CD4-positive, alpha-beta T cell treated with Interferon gamma for 1 hour (primary cell): ENCODE measurements at regions not wholly inside any gene's neighbourhood (a gene's known extent, or its start where the extent isn't known, plus 50 kb on each side); places are given as distances from the start of the nearest gene placed in this dataset.
"Not testable (repeated sequence)": the region's sequence is repeated elsewhere in the genome, so short reads cannot be mapped to it uniquely, and the experiment has no call there.

Source experiments
- DNase-seq: peaks from one replicate; pipeline ENCODE4 v3.0.0-alpha.2; 2020

- no peak for DNase-seq
Measured at GRCh38 chr3:150357923-150358607, 50.0 kb upstream of the TSC22D2 start.

GRCh38 chr3:150357140-150357539, 51.0 kb upstream of the TSC22D2 start:
- DNase-seq = no peak

DNA sequence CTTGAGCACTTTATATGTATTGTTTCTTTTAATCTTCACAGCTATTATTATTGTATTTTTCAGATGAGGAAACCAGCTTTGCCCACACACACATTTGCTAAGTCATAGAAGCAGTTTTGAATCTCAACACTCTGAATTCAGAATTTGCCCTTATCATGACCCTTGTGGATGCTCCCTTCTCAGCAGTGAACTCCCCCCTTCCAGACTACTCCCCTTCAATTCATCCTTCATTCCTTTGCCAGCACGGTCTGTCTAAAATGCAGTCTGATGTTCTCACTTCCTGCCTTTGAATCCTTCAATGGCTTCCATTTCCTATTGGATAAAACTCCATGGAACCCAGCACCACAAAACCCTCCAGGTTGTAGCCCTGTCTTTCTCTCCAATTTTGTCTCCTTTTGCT, 52.5 kb upstream of the TSC22D2 start:
- no peak for DNase-seq

GRCh38 chr3:150352931-150353330, 55.2 kb upstream of the TSC22D2 start:
- no peak for DNase-seq

- DNase-seq = no peak
Measured at GRCh38 chr3:150351398-150351797, 56.7 kb upstream of the TSC22D2 start.

- DNase-seq = no peak
Measured at GRCh38 chr3:150349314-150350097, 58.6 kb upstream of the TSC22D2 start.

GRCh38 chr3:150348500-150348899, 59.6 kb upstream of the TSC22D2 start:
- DNase-seq = no peak

- DNase-seq = no peak
Measured at GRCh38 chr3:150346981-150347863, 60.9 kb upstream of the TSC22D2 start.

GRCh38 chr3:150346266-150346665, 61.8 kb upstream of the TSC22D2 start:
- no peak for DNase-seq

DNA sequence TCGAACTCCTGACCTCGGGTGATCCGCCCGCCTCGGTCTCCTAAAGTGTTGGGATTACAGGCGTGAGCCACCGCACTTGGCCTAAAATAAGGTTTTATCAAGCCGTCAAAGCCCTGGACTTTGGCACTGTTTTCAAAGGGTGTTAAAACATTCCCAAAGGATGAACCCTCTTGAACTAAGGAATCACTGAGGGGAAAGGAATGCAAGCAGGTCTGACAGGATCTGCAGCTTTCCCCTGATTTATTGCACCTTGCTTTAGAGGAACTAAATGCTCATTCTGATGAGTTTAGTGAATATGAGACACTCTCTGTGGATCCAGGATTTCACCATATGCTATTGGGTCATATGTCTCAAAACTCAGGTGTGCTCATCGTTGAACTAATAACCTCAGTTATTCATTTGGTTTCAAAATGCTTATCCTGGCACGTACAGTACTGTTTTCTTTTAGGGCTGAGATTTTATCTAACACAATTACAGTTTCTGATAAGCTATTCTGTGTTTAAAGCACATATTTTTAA, 63.0 kb upstream of the TSC22D2 start:
- no peak for DNase-seq

GRCh38 chr3:150344079-150344759, 63.9 kb upstream of the TSC22D2 start:
- DNase-seq = no peak

DNA sequence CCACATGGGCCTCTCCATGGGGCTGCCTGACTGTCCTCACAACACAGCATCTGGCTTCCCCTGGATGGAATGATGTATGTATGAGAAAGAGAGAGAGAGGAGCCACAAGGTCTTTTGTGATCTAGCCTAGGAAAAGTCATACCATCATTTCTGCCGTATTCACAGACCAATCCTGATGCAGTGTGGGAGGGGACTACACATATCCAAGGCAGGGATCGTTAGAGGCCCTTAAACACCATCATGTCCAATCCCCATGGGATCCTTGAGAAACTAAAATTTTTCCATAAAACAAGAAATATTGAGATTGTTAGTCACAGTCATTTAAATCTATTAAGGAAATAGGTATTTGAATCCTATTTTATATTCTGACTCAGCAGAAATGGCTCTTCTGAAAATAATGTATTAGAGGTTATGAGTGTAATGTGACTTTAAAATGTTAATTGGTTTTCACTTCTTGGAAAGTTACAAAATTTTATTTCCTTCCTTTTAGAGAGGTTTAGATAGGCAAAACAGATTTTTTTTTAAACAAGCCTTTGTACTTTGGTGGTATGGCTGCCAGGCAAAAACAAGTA, 65.1 kb upstream of the TSC22D2 start:
- DNase-seq = no peak

GRCh38 chr3:150341891-150342290, 66.2 kb upstream of the TSC22D2 start:
- DNase-seq = no peak

GRCh38 chr3:150336363-150336762, 71.7 kb upstream of the TSC22D2 start:
- not testable (repeated sequence) for DNase-seq

DNA sequence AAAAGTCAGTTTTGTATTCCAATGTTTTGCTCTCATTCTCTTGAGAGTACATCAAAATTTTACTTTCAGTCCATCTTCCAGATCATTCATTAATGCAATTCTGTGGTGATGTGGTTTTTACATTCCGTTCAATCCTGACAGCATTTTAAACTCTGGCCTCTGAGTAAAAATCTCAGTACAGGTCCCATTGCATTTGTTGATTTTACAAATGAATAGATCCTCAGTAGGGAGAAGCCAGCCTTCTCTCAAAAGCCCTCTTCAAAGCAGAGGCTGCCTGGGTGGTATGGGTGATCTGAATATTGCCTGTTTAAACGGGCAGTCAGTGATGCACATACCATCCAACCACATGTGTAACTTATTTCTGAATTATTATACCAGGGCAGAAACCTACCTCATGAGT, 72.5 kb upstream of the TSC22D2 start:
- no peak for DNase-seq

- DNase-seq = no peak
Measured at GRCh38 chr3:150334974-150335373, 73.1 kb upstream of the TSC22D2 start.

GRCh38 chr3:150333477-150333876, 74.6 kb upstream of the TSC22D2 start:
- DNase-seq = no peak

- no peak for DNase-seq
Measured at GRCh38 chr3:150331978-150332568, 76.0 kb upstream of the TSC22D2 start.

DNA sequence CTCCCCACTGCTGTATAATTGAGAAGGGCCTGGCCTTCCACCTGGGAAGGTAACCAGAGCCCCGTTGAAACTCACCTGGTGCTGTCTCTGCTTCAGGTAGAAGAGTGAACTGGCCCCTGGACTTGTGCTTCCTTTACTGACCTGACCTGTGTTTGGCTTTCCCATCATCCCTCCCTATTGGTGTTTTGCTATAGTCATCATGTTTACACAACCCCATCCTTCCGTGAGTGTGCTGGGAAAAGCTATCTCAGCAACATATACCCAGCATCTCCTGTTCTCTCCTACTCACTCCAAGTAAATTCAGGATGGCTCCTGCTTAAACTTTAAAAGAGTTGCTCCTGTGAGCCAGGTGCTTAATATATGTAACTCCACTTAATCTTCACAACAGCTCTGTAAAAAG, 77.2 kb upstream of the TSC22D2 start:
- no peak for DNase-seq

DNA sequence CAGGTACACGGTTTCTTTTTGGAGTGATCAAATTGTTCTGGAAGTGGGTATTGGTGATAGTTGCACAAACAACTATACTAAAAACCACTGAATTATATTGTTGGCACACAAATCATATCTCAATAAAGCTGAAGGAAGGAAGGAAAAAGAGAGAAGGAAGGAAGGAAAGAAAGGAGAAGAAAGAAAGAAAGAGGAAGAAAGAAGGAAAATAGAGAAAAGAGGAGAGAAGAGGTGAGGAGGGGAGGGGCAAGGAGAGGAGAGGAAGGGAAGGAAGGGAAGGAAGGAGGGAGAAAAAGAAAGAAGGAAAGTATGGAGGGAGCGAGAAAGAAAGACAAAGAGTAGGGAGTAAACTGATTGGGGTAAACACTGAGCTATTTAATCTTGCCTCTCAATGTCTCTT, 77.9 kb upstream of the TSC22D2 start:
- DNase-seq = no peak

GRCh38 chr3:150329408-150329807, 78.7 kb upstream of the TSC22D2 start:
- DNase-seq = no peak

DNA sequence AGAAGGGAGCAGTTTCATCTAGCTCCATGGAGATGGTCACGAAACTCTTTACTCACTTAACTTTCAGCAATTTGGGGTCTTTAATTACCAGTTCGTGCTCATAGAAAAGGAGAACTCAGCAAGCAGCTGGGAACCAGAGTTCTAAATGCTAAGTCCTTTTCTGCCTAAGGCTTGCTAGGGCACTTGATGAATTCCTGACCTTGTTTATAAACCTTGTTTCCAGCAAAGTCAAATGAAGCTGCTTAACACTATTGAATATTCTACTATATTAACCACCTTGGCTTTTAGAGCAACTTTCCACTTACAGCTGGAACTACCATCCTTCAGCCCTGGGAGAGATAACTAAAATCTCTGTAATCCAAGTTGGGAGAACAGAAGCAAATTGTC, 79.5 kb upstream of the TSC22D2 start:
- DNase-seq = no peak
